GM03348 (cell line): ENCODE measurements at regions not wholly inside any gene's neighbourhood (a gene's known extent, or its start where the extent isn't known, plus 50 kb on each side); places are given as distances from the start of the nearest gene placed in this dataset.

Source experiments
- DNase-seq: peaks from one replicate; pipeline ENCODE4 v3.0.0; 2012; ENCODE audit warnings: low spot score

DNA sequence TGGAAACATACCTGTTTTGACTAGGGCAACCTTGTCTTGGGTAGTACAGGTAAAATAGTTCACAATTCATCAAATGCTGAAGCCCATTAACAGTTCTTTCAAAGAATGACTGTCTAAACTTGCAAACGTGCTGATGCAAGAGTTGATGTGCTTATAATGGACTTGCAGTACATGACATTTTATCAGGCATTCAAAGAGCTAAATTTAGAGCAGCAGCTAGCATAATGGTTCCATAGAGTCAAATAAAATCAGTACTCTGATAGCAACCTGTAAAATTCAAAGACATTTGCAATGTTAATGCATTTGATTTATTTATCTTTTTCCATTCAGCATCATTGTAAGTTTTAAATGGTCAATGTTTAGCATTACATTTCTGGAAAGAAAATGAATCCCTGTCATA lies 979.7 kb upstream of the SLC10A2 start:
- no peak for DNase-seq

DNA sequence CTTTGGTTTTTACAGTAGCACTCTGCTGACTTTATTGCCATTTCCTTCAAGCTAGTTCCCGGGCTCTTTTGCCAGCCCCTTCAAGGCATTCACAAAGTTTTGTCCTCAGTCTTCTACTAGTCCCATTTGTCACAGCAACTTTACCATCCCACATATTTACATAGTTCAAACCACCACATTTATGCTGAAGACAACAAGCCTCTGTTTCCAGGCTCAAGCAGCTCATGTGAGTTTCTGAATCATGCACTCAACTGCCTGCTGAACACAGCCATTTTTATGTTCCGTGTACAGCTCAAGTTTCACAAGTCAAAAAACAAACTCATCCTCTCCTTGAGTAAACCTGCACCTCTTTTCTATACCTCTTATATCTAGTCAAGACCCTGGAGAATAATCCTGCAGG lies 977.0 kb upstream of the SLC10A2 start:
- no peak for DNase-seq

DNA sequence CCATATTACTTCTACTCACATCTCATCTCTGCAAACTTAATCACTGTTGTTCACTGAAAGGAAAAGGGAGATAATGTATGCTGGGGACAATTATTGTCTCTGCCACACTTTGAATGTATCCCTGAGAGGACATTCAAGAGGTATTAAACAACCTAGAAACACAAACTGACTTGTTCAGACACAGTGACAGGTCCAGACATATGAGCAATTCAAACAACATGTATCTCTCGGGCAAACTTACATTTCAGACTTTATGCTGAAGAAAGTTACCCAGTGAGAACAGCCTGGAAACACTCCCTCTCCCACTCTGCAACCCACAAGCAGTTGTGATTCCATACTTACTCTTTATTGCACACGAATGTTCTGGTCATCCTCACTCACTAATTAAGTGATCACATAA lies 968.7 kb upstream of the SLC10A2 start:
- DNase-seq = no peak

DNA sequence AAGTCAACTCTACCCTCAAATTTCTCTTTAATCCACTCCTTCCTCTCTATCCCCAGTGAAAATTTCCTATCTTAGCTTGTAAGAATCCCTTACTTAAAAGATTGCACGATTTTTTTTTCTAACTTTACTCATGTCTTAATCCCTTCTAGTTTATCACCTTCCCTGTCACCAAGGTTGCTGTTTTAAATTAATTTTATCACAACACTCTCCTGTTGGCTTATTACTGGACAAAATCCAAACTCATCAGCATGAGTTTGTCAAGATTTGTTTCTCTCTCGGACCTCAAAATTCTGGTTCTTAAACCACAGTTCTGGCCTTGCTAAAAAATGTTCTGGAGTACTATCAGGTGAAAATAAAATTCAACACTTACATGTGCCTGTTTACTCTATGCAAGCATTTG lies 959.1 kb upstream of the SLC10A2 start:
- no peak for DNase-seq

DNA sequence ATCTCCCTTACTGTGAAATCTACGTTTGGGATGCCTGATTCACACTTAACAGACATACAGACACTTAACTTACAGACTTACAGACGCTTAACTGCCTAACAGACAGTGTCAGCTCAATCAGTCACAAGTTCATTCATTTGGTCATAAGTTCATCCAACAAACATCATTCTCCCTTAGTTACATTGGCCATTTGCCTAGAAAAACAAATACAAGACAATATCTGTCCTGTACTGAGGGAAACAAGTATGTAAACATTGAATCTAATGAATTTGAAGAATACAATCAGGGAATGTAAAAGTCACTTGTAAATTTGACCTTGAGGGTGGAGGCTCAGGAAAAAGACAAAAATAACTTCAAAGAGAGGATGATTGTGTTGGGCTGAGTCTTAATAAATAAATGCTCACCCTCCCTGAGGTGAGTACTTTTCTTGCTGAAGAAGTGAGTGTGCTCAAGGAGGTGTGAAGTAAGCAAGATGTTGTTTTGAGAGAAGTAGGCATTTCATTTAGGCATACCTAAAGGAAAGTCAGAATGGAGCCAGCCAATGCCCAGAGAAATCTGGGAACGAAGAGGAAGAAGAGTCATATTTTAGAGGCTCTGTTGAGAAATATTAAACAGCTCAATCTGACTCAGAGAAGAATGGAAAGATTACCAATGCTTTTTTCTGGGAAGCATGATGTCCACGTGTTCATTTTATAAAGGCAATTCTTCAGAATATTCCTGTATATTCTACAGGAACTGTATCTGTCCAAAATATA lies 958.4 kb upstream of the SLC10A2 start:
- DNase-seq = no peak

DNA sequence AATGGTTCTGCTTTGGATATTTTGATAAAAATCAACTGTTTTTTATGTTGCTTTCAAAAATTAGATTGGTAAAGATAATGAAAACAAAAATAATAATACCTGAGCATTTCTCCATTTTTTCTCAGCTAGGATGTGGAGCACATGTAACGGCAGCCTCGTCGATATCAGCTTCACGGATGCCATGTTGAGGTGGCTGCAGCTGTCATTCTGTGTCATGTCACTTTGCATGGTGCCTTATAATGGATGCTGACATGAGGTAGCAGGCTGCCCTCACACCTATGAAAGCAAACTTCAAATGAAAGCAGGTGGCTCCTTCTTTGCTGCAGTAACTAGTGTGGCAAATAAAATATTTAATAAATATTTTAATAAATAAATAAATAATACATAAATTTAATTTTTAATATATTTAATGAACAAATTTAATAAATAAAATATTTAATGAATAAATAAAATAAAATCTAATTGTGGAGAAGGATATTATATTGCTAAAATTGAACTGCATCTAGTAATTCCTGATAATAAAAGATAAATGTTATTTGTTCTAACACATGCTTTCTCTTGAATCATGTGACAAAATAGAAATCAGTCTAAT lies 955.7 kb upstream of the SLC10A2 start:
- DNase-seq = no peak

DNA sequence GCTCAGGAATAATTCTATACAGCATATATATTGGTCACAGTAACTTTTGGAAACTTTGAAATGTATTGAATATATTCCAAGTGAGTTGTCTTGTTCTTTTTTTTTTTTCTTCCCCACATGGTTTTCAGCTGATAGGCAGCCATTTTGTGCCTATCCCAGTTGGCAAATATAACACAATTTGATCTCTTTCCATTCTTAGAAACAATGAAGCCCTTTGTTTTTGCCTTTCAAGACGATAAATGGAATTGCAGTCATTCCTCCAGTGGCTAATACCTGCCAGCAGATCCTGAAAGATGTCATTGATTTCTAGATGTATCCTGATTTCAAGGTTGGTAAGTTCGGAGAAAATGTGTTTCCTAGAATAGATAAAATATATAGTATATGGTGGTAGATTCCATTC lies 951.1 kb upstream of the SLC10A2 start:
- DNase-seq = no peak

DNA sequence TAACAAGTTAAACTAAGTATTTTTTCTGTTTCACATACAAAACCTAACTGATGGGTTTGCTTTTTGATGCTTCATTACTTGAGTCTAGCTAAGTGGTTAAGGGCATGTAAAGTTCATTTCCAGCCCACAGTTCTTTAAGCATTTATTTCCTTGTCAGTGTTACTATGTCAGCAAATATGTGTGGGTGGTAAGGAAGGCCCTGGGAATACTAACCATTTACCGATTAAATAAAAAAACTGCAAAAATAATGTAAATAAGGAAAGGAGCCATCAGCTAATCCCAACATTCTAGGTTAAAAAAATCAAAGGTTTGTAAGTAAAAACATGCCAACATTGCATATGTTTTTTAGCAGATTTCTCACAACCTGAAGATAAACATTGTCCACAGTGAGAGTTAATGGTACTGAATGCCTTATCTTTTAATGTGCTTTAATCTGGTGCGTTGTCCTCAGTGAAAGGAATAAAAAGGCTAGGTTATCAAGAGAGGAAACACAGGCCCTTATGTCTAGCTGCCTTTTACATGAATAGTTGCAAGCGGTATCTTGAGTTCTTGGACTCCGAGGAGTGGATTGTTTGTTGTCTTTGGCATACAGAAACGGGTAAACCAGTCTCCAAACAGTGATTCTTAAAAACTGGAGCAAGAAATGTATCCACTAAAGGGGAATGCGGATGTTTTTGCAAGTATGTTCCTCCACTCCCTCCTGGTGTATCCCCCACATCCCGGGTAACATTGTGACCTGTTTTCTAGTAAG lies 949.6 kb upstream of the SLC10A2 start:
- no peak for DNase-seq

DNA sequence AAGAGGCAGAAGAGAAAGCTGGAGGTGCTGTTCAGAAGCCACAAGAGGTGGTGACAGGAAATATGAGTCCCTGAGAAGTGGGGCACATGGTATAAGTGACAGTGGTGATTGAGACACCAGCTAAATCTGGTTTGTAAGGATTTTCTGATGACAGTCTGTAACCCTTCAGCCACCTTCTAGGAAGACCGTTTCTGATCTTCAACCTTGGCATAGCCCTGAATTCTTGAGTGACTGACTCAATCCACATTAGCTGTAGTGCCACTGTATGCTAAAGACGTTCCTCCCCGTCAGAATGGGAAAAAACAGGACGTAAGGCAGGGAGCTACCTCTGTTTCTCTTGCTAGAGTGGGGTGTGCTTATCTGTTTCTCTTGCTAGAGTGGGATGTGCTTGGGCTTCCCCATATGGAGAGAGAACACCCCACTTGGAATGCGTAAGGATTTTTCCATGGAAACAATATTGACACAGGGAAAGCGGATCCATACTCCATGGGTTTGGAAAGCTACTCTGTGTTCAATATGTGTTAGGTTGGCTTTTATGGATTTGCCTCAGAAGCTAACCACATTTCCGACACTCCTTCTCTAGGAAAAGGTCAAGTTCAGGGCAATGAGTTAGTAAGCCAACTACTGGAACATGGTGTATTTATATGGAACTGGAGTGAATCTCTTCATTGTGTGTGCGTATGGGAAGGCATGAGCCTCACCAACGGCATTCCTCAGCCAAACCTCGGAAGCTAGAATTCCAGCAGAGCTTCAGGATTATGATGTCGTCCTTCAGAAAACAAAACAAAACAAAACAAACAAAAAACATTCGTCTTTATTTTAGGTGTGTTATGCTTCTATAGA lies 948.8 kb upstream of the SLC10A2 start:
- DNase-seq = no peak

DNA sequence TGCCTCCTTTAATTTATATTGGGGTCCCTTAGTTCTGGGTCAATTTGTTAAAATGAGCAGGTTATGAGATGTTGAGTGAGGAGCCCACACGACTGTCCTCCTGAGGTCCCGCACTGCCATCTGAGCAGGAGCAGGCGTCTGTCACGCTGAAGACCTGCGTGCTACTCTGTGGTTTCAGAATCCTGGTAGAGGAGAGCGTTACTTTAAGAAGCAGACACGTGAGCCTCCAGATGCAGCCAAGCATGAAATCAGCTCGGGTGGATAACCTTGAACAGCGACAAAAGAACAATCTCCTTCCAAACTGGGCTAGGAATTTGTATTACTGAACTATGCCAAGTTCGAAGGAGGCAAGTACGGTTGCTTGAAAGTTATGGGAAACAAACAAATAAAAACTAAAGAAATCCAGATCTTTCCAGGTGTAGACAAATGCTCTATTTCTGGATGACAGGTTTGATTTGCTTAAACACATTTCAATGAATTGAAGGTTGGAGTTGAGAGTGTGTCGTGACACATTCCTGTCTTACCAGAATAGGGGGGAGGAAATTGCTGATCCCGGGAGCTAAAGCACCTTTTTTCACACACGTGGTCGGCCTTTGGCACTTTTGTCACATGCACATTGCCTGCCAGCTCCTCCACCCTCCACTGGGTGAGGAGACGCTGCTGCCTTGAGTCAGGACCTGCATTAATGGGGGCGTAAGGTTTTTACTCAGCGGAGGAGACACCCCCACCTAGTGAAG lies 945.5 kb upstream of the SLC10A2 start:
- DNase-seq = no peak

DNA sequence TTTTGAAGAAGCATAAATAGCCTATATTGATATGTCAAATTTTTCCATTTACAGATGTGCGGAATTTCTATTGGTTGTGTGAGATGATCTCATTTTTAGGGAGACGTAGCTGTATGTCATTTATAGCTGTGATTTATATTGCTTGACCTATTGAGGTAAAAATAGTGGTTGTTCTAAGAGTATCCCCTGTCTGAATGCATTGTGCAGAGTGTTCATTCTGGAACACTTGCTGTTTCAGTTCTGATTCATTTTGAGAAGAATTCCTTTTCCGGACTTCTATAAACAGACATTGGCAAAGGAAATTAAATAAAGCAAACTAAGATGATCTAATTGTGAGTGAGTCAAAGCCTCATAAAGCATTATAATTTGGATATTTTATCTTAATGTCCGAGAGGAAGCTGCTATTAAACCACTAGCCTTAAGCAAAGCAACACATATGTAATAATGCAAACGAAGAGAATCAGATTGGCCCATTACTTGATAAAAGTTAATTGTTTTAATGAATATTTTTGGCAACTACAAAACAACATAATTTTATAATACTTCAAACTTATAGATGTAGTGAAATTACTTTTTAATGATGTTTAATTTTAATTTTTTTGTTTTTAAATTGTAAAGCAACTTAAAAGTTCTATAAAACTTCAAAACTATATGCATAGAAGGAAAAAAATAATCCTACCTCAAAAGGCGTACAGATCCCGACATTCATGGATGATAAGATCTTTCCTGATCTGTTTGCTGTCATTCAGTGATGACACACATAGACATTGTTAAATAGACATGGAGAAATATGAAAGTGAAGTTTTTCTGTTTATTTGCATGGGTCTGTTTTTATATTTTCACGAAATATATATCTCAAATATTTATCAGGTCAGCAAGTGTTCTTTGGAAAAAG lies 942.6 kb upstream of the SLC10A2 start:
- no peak for DNase-seq

DNA sequence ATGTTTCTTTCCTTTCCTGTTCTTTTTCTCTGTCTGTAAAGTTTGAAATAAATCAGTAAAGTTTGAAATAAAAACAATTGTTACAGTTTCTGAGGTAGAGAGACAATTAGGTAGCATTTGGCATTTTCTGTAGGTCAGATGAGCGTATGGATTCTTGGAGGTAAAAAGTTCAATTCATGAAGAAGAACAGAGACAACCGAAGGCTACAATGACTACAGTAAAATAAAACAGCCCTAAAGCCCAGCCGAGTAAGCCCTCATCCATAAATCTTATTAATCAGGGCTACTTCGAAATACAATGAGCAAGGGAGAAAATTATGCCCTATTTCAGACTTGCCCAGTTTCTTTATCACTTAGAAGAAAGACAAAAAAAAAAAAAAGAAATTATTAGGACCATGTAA lies 941.9 kb upstream of the SLC10A2 start:
- no peak for DNase-seq

DNA sequence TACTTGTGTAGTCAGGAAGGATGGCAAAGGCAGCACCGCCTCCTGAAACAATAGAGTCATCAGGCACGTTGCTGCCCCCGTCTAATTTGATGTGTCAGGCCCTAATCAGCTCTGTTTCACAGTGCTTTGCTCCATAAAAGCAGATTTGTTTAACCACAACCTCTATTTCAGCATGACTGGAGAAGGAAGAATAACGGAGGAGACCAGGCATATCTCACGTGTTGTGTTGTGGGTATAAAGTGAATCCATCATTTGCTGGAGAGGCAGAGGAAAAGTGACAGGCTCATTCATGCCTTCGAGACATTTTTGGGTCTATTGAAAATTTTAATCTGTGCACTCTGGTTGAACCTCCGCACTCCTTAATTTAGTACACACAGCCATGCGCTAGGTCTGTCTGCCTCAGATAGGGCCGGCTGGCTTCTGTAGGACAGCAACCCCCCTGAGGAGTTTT lies 940.4 kb upstream of the SLC10A2 start:
- no peak for DNase-seq

DNA sequence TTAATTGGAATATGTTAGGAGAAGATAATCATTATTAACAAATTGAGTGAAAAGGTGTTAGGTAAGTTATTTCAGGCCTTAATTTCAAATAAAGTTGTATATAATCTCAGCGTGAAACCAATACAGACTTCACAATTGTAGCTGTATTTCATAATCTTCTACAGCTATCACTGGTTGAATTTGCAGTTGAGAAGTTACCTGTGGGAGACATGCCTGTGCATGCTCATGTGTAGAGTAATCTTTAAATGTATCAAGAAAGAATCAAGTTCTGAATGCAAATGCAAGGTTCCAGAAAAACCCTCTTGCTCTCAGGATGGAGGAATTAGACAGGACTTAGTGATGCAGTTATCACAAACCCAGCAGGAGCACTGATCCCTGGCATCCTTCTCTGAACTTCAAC lies 938.4 kb upstream of the SLC10A2 start:
- DNase-seq = no peak

DNA sequence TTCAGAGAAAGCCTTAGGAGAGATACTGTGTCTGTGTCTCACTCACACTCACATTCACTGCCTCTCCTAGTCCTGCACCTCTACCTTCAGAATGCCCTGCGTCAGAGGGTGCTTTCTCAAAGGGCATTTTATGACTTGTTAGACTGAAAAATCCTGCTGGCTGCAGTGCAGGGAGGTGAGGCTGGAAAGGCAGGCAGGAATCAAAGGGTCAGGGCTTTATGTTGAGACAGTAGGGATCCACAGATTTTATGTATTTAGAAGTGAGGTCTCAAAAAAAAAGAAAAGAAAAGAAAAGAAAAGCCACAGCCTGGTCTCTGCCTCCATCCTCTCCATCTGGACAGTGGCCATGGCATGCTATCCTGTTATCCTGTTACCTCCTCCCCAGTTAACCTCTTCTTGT lies 936.0 kb upstream of the SLC10A2 start:
- no peak for DNase-seq

DNA sequence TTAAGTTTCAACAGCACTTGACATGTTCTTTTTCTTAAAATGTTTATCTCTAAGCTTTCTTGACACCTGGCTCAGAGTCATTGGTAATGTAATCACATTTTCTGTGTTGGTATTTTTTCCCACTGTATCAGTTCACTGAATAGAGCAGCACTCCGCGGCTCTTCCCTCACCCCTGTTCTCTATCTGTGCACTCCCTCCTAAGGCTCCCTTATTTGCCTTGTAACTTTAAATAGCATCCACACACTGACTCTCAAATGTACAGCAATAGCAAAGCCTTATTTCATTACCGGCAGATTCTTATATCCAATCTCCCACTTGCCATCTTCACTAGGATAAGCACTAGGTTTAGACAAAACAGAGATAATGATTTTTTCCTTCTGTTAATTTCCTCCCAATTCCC lies 935.5 kb upstream of the SLC10A2 start:
- DNase-seq = no peak

DNA sequence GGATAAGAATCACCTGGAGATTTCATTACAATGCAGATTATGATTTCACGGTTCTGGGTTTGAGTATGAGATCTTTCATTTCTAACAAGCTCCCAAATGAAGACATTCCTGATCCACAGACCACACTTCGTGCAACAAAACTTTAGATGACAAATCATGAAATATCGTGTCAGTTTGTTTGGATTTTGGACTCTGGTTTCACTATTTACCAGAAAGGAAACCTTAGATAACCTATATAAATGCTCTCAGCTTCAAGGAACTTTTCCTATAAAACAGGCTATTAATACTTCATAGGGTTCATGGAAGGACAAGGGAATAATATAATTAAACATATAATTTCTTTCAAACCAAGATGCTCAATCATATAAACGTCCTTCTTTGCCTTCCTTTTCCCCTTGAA lies 930.5 kb upstream of the SLC10A2 start:
- no peak for DNase-seq

DNA sequence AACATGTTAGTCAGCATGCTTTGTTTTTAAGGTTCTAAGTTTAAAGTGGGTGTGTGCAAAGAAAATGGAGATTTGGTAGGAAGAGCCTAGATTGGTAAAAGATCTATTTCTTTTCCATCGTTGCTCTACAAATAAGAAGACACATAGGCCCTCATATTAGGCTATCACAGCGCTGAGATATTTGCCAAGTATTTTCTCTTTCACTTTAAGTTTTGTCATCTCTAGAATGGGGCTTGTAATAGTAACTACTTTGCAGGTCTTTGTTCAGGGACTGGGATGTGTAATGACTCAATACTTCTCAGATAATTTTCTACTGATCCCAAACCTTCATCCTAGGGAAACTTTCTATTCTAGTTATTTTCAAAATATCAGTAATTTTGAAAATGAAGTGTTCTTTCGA lies 917.7 kb upstream of the SLC10A2 start:
- DNase-seq = no peak

DNA sequence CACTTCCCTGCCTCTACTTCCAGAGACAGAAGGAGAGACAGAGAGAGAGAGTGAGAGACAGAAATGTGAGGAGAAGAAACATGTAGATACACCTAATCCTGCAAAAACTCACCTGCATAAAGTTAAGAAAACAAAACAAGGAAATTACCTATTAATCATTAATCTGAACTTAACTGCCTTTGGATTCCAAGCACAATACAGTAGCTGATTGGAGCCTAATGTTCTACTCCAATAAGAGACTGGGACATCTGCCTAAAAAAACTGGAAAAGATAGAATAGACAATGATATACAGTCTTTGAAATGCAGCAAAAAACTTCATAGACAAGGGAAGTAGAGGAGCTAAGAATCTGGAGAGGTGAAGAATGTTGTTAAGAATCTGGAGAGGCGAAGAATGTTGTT lies 910.2 kb upstream of the SLC10A2 start:
- DNase-seq = no peak

DNA sequence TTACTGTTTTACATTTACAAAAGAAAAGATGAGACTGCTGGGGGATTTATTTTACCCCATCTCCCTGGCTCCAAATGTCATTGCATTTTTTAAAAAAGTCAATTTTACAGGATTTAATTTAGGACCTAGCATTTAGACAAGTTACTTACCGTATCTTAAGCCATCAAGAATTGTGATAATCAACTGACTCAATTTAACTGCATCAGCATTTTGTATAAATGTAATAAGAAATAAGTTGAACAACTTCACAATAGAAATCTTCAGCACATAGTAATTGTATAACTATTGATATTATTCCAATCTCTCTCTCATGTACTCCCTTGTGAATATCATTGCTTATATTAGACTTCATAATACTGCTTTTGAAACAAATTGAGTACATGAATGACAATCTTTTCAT lies 907.5 kb upstream of the SLC10A2 start:
- DNase-seq = no peak
